Panc1 (cell line): ENCODE measurements at regions not wholly inside any gene's neighbourhood (a gene's known extent, or its start where the extent isn't known, plus 50 kb on each side); places are given as distances from the start of the nearest gene placed in this dataset.

Experiments
- CTCF ChIP-seq: fragments of 450-650 bp; IDR thresholded peaks from 2 replicates; pipeline ENCODE4 v1.5.1; 2017; ENCODE audit warnings: mild to moderate bottlenecking
- POLR2AphosphoS5 ChIP-seq: IDR thresholded peaks from 2 replicates; pipeline ENCODE4 v1.6.1; 2012; ENCODE audit warnings: mild to moderate bottlenecking, low read depth, low read length, moderate library complexity

GRCh38 chr13:62194371-62194770, 778.7 kb upstream of the PCDH20 start:
- TF ChIP-seq CTCF: no peak
- no peak for TF ChIP-seq POLR2AphosphoS5
